ENCODE measurements at regions not wholly inside any gene's neighbourhood (a gene's known extent, or its start where the extent isn't known, plus 50 kb on each side); places are given as distances from the start of the nearest gene placed in this dataset.
"Not testable (repeated sequence)": the region's sequence is repeated elsewhere in the genome, so short reads cannot be mapped to it uniquely, and the experiment has no call there.

GRCh38 chr13:98075048-98075447 lies 67.8 kb upstream of the FARP1 start:
- Mint-ChIP-seq H3K9me3 (peaks cover 0 to 5% (median 2%) of the 10 kb centered on the region in 3 donors), H3K4me1 (no peaks in the 10 kb centered on the region), H3K27me3 (peaks cover 1% of the 10 kb centered on the region), H3K4me3 (no peak overlapping the region), H3K36me3 (no peaks in the 10 kb centered on the region), H3K27ac (no peak overlapping the region)

- H3K36me3 Mint-ChIP-seq, H3K9me3 Mint-ChIP-seq, H3K4me3 Mint-ChIP-seq, H3K27me3 Mint-ChIP-seq, H3K4me1 Mint-ChIP-seq, H3K27ac Mint-ChIP-seq: not testable (repeated sequence)
Measured at GRCh38 chr13:98076309-98076708, 66.6 kb upstream of the FARP1 start.

GRCh38 chr13:98080280-98080679 lies 62.6 kb upstream of the FARP1 start:
- H3K36me3 Mint-ChIP-seq: peaks cover 1% of the 10 kb centered on the region
- no peak overlapping the region for H3K4me3 Mint-ChIP-seq
- H3K27ac Mint-ChIP-seq: no peak overlapping the region
- no peaks in the 10 kb centered on the region for H3K27me3 Mint-ChIP-seq
- H3K4me1 Mint-ChIP-seq: no peaks in the 10 kb centered on the region
- H3K9me3 Mint-ChIP-seq: peaks cover 2 to 5% (median 2%) of the 10 kb centered on the region in 3 donors

- no peaks in the 10 kb centered on the region for H3K4me1 Mint-ChIP-seq
- H3K9me3 Mint-ChIP-seq: peaks cover 0 to 5% (median 2%) of the 10 kb centered on the region in 3 donors
- no peak overlapping the region for H3K4me3 Mint-ChIP-seq
- H3K36me3 Mint-ChIP-seq: peaks cover 1% of the 10 kb centered on the region
- no peak overlapping the region for H3K27ac Mint-ChIP-seq
- H3K27me3 Mint-ChIP-seq: peaks cover 2% of the 10 kb centered on the region
Measured at GRCh38 chr13:98083507-98083906, 59.4 kb upstream of the FARP1 start.

GRCh38 chr13:98083936-98084335 lies 59.0 kb upstream of the FARP1 start:
- no peak overlapping the region for H3K4me3 Mint-ChIP-seq
- H3K27me3 Mint-ChIP-seq: peaks cover 2% of the 10 kb centered on the region
- H3K4me1 Mint-ChIP-seq: no peaks in the 10 kb centered on the region
- H3K9me3 Mint-ChIP-seq: peaks cover 0 to 3% (median 2%) of the 10 kb centered on the region in 3 donors
- peaks cover 1% of the 10 kb centered on the region for H3K36me3 Mint-ChIP-seq
- H3K27ac Mint-ChIP-seq: no peak overlapping the region

- Mint-ChIP-seq H3K27me3 (peaks cover 2% of the 10 kb centered on the region), H3K4me3 (no peak overlapping the region), H3K4me1 (no peaks in the 10 kb centered on the region), H3K27ac (peak overlapping the region in 2 of 3 donors; percentile 53 to 64), H3K9me3 (peaks cover 3 to 12% (median 6%) of the 10 kb centered on the region in 3 donors), H3K36me3 (peaks cover 1% of the 10 kb centered on the region)
Measured at GRCh38 chr13:98089246-98089645, 53.6 kb upstream of the FARP1 start.

GRCh38 chr13:98092888-98093287 lies 50.0 kb upstream of the FARP1 start:
- H3K27me3 Mint-ChIP-seq: peaks cover 10% of the 10 kb centered on the region
- H3K4me1 Mint-ChIP-seq: no peaks in the 10 kb centered on the region
- peaks cover 1% of the 10 kb centered on the region for H3K36me3 Mint-ChIP-seq
- H3K27ac Mint-ChIP-seq: peak overlapping the region in 1 of 3 donors; percentile 1
- H3K4me3 Mint-ChIP-seq: no peak overlapping the region
- H3K9me3 Mint-ChIP-seq: peaks cover 3 to 12% (median 11%) of the 10 kb centered on the region in 3 donors

Data from IgD-negative memory B cell (primary cell).